ENCODE measurements at regions not wholly inside any gene's neighbourhood (a gene's known extent, or its start where the extent isn't known, plus 50 kb on each side); places are given as distances from the start of the nearest gene placed in this dataset.
A peak's percentile ranks its signal among the peaks of the same experiment; 100 is the strongest.

DNA sequence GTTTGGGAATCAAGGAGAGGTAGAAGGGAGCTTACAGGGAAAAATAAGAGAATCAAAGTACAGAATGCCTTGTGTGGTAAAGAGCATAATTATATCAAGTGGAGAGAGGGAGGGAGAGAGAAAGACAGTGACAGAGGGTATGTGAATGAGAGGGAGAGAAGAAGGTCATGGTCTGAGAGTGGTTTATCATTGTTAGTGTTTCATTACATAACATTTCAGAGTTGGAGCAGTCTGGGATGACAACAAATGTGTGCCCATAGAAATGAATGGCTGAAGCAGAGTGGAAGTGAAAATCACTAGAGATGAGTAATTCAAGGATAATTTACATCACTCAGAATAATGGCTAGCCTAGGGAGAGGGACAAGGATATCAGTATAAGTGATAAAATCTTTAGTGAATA is 799.2 kb downstream of the TLE1 start:
- H3K27ac ChIP-seq (ENCODE audit: extremely low read length, insufficient read depth, low read length): no peak overlapping the region
- TF ChIP-seq ZNF775 (CRISPR knock-in tag; IDR thresholded peaks at IDR 0.05; ENCODE audit: borderline replicate concordance): no peak
- TF ChIP-seq NFYB (CRISPR knock-in tag; IDR thresholded peaks at IDR 0.05): no peak
- TF ChIP-seq, protein P1, sequence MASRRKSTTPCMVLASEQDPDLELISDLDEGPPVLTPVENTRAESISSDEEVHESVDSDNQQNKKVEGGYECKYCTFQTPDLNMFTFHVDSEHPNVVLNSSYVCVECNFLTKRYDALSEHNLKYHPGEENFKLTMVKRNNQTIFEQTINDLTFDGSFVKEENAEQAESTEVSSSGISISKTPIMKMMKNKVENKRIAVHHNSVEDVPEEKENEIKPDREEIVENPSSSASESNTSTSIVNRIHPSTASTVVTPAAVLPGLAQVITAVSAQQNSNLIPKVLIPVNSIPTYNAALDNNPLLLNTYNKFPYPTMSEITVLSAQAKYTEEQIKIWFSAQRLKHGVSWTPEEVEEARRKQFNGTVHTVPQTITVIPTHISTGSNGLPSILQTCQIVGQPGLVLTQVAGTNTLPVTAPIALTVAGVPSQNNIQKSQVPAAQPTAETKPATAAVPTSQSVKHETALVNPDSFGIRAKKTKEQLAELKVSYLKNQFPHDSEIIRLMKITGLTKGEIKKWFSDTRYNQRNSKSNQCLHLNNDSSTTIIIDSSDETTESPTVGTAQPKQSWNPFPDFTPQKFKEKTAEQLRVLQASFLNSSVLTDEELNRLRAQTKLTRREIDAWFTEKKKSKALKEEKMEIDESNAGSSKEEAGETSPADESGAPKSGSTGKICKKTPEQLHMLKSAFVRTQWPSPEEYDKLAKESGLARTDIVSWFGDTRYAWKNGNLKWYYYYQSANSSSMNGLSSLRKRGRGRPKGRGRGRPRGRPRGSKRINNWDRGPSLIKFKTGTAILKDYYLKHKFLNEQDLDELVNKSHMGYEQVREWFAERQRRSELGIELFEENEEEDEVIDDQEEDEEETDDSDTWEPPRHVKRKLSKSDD (CRISPR knock-in tag; IDR thresholded peaks at IDR 0.05; ENCODE audit: low read depth): no peak
- in situ Hi-C loops (cut with HindIII; ENCODE audit: extremely low pct_ligation_motif_present, low pct_unique_long_range_greater_than_20kb) (no loop called here), intact Hi-C loops (cut with micrococcal nuclease; ENCODE audit: unreplicated experiment) (no loop called here)
- BruUV-seq (replicated peaks): no TSS peak
- no peak overlapping the region for H3K9ac ChIP-seq (ENCODE audit: insufficient read depth, low read depth, low read length)
- no peaks in the 10 kb centered on the region for H3K36me3 ChIP-seq (replicated peaks in 1 of 2; ENCODE audit: control insufficient read depth in 1 of 2, insufficient read depth in 2 of 2, low read length in 2 of 2)
- peaks cover 2% of the 10 kb centered on the region for H3K9me3 ChIP-seq (ENCODE audit: low read length)
- ATAC-seq (no peak), DNase-seq (ENCODE audit: low spot score) (no peak), FAIRE-seq (no peak)
- H3K27me3 ChIP-seq (ENCODE audit: control insufficient read depth in 1 of 2, insufficient read depth in 2 of 2, low read length in 2 of 2): no peaks in the 10 kb centered on the region
- ChIA-PET CTCF (ENCODE audit: low intra/inter-chr PET ratio, low total read pairs) (no interaction called here), POLR2A (no interaction called here)
- H3K4me1 ChIP-seq (ENCODE audit: insufficient read depth, low read length): no peaks in the 10 kb centered on the region
- H4K20me1 ChIP-seq (ENCODE audit: insufficient read depth, low read length): no peaks in the 10 kb centered on the region
- no peak overlapping the region for H3K4me2 ChIP-seq (ENCODE audit: low read depth, low read length)
- H3K4me3 ChIP-seq (replicated peaks in 1 of 3; ENCODE audit: insufficient read depth in 1 of 3, low read depth in 2 of 3, low read length in 3 of 3): no peak overlapping the region
- no peak overlapping the region for H2AFZ ChIP-seq (ENCODE audit: low read length)
- no peaks in the 10 kb centered on the region for H3K79me2 ChIP-seq (ENCODE audit: insufficient read depth, low read length)

GRCh38 chr9:80885894-80886293 is 803.5 kb downstream of the TLE1 start:
- no TSS peak for BruUV-seq (replicated peaks)
- DNase-seq (ENCODE audit: low spot score) (no peak), ATAC-seq (no peak), FAIRE-seq (no peak)
- no peaks in the 10 kb centered on the region for H4K20me1 ChIP-seq (ENCODE audit: insufficient read depth, low read length)
- no peaks in the 10 kb centered on the region for H3K27me3 ChIP-seq (ENCODE audit: control insufficient read depth in 1 of 2, insufficient read depth in 2 of 2, low read length in 2 of 2)
- H3K4me2 ChIP-seq (ENCODE audit: low read depth, low read length): no peak overlapping the region
- WGBS (ENCODE audit: low lambda C conversion rate): 12% methylated on average over 5 of the region's 5 CpGs
- H3K79me2 ChIP-seq (ENCODE audit: insufficient read depth, low read length): no peaks in the 10 kb centered on the region
- ChIA-PET POLR2A (no interaction called here), CTCF (ENCODE audit: low intra/inter-chr PET ratio, low total read pairs) (no interaction called here)
- no peak overlapping the region for H3K9ac ChIP-seq (ENCODE audit: insufficient read depth, low read depth, low read length)
- H3K4me1 ChIP-seq (ENCODE audit: insufficient read depth, low read length): no peaks in the 10 kb centered on the region
- in situ Hi-C loops (cut with HindIII; ENCODE audit: extremely low pct_ligation_motif_present, low pct_unique_long_range_greater_than_20kb): no loop called here
- no peak overlapping the region for H2AFZ ChIP-seq (ENCODE audit: low read length)
- H3K9me3 ChIP-seq (ENCODE audit: low read length): no peaks in the 10 kb centered on the region
- no peak overlapping the region for H3K4me3 ChIP-seq (replicated peaks in 1 of 3; ENCODE audit: insufficient read depth in 1 of 3, low read depth in 2 of 3, low read length in 3 of 3)
- intact Hi-C loops (cut with micrococcal nuclease; ENCODE audit: unreplicated experiment): no loop called here
- TF ChIP-seq, protein P2, sequence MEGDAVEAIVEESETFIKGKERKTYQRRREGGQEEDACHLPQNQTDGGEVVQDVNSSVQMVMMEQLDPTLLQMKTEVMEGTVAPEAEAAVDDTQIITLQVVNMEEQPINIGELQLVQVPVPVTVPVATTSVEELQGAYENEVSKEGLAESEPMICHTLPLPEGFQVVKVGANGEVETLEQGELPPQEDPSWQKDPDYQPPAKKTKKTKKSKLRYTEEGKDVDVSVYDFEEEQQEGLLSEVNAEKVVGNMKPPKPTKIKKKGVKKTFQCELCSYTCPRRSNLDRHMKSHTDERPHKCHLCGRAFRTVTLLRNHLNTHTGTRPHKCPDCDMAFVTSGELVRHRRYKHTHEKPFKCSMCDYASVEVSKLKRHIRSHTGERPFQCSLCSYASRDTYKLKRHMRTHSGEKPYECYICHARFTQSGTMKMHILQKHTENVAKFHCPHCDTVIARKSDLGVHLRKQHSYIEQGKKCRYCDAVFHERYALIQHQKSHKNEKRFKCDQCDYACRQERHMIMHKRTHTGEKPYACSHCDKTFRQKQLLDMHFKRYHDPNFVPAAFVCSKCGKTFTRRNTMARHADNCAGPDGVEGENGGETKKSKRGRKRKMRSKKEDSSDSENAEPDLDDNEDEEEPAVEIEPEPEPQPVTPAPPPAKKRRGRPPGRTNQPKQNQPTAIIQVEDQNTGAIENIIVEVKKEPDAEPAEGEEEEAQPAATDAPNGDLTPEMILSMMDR (CRISPR knock-in tag; IDR thresholded peaks at IDR 0.05): peak; percentile 22; the same call in 1 of the 2 replicates
- TF ChIP-seq STAG1 (CRISPR knock-in tag; IDR thresholded peaks at IDR 0.05) (peak; percentile 37), CBFB (CRISPR knock-in tag; IDR thresholded peaks at IDR 0.05) (no peak), SSRP1 (CRISPR knock-in tag; IDR thresholded peaks at IDR 0.05) (no peak), ZNF263 (CRISPR knock-in tag; IDR thresholded peaks at IDR 0.05) (no peak)
- H3K27ac ChIP-seq (ENCODE audit: extremely low read length, insufficient read depth, low read length): no peak overlapping the region
- H3K36me3 ChIP-seq (replicated peaks in 1 of 2; ENCODE audit: control insufficient read depth in 1 of 2, insufficient read depth in 2 of 2, low read length in 2 of 2): no peaks in the 10 kb centered on the region
